IPS-20b (cell line): ENCODE measurements at regions not wholly inside any gene's neighbourhood (a gene's known extent, or its start where the extent isn't known, plus 50 kb on each side); places are given as distances from the start of the nearest gene placed in this dataset.

Experiments
- H3K27ac ChIP-seq: one replicate; pipeline ENCODE4 v1.5.1; 2013; ENCODE audit warnings: low read length
- H3K27me3 ChIP-seq: 2 replicates; pipeline ENCODE4 v1.6.1; 2013; ENCODE audit warnings: mild to moderate bottlenecking, low read length, inconsistent platforms; ENCODE audit not compliant: insufficient read depth
- H3K36me3 ChIP-seq: 2 replicates; pipeline ENCODE4 v1.6.1; 2013; ENCODE audit warnings: low read depth, mild to moderate bottlenecking, inconsistent platforms, low read length, moderate library complexity; ENCODE audit not compliant: insufficient read depth
- H3K4me1 ChIP-seq: 2 replicates; pipeline ENCODE4 v1.6.1; 2013; ENCODE audit warnings: mild to moderate bottlenecking, control low read depth, inconsistent platforms, low read length, moderate library complexity; ENCODE audit not compliant: insufficient read depth
- H3K4me3 ChIP-seq: 2 replicates; pipeline ENCODE4 v1.5.1; 2013; ENCODE audit warnings: mild to moderate bottlenecking, low read length, inconsistent platforms
- H3K9ac ChIP-seq: 2 replicates; pipeline ENCODE4 v1.6.1; 2013; ENCODE audit warnings: low read depth, mild to moderate bottlenecking, inconsistent platforms, low read length, moderate library complexity
- H3K9me3 ChIP-seq: 2 replicates; pipeline ENCODE4 v1.6.1; 2013; ENCODE audit warnings: mild to moderate bottlenecking, low read depth, low read length, inconsistent platforms; ENCODE audit not compliant: insufficient read depth

DNA sequence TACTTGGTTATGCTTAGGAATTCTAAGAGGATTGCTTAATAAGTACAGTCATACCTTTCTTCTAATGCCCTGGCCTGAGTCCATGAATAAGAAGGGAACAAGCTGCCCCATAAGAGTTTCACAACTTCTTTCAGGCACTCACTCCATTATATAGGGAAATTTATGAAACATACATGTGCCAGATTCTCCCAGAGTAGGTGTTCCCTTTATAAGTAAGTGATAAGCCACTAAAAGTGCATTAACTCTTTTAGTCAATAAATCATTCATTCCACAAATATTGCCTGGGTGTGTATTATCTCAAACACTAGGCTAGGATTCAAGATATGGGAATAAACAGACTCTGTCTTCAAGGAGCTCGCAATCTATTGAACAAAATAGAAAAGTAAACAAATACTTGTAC, 84.5 kb upstream of the RBBP8 start:
- no peaks in the 10 kb centered on the region for H3K36me3 ChIP-seq
- no peak overlapping the region for H3K27ac ChIP-seq
- H3K9me3 ChIP-seq, result no peaks in the 10 kb centered on the region
- peaks cover 14% of the 10 kb centered on the region; the same call in 1 of the 2 replicates for H3K4me1 ChIP-seq
- H3K4me3 ChIP-seq, result no peak overlapping the region
- H3K9ac ChIP-seq, result no peak overlapping the region
- H3K27me3 ChIP-seq, result no peaks in the 10 kb centered on the region

GRCh38 chr18:22856870-22857269, 76.3 kb upstream of the RBBP8 start:
- Histone ChIP-seq H3K36me3 (no peaks in the 10 kb centered on the region), H3K27me3 (no peaks in the 10 kb centered on the region), H3K4me3 (no peak overlapping the region), H3K9ac (no peak overlapping the region), H3K27ac (no peak overlapping the region), H3K4me1 (peaks cover 7% of the 10 kb centered on the region; the same call in 1 of the 2 replicates), H3K9me3 (no peaks in the 10 kb centered on the region)

DNA sequence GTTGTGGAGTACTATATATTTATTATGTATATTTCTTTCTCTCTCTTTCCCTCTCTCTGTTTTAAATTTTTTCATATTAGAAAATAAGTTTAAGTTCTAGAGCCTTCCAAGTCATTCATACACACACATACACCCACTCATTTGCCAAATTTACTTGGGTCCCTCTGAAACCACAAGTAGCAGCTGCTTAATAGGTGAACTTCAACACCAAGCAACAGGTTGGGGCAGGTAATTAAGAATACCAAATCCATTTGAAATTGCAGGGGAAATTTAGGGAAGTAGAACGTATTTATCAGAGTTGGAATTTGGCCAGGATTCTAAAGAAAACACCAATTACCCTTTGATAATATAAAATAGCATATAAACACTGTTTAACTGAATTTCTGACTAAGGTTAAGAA, 75.0 kb upstream of the RBBP8 start:
- Histone ChIP-seq H3K36me3 (no peaks in the 10 kb centered on the region), H3K9me3 (no peaks in the 10 kb centered on the region), H3K4me3 (no peak overlapping the region), H3K9ac (no peak overlapping the region), H3K4me1 (peaks cover 7% of the 10 kb centered on the region; the same call in 1 of the 2 replicates), H3K27me3 (no peaks in the 10 kb centered on the region), H3K27ac (no peak overlapping the region)

- Histone ChIP-seq H3K4me1 (peaks cover 7% of the 10 kb centered on the region; the same call in 1 of the 2 replicates), H3K9me3 (no peaks in the 10 kb centered on the region), H3K36me3 (no peaks in the 10 kb centered on the region), H3K9ac (no peak overlapping the region), H3K27me3 (no peaks in the 10 kb centered on the region), H3K27ac (no peak overlapping the region), H3K4me3 (no peak overlapping the region)
Measured at GRCh38 chr18:22860807-22861206, 72.3 kb upstream of the RBBP8 start.

DNA sequence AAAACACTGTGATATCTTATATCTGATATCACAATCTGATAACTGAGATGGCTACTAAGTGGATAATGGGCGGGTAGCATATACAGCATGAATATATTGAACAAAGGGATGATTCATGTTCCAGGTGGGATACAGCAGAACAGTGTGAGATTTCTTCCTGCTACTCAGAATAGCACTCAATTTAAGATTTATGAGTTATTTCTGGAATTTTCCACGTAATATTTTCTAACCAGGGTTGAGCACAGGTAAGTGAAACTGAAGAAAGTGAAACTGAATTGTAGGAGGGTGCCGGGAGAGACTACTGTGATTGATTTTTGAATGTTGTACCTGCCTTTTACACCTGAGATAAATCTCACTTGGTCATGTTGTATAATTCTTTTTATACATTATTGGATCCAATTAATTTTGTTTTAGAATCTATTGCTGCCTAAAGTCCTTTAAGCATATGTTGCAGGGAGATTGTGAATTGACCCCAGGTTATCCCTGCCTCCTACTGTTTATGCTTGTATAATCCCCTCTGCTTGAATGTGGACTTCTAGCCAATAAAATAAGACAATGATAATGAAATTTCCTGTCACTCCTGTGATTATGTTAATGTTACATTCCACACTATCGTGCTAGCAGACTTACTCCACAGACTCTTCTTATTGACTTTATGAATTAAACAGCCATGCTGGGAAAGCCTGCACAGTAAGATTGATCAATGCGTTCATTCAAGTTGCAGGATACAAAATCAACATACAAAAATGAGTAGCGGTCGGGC, 67.6 kb upstream of the RBBP8 start:
- H3K9ac ChIP-seq, result no peak overlapping the region
- H3K4me1 ChIP-seq, result no peaks in the 10 kb centered on the region
- no peaks in the 10 kb centered on the region for H3K9me3 ChIP-seq
- H3K27ac ChIP-seq, result no peak overlapping the region
- H3K36me3 ChIP-seq, result no peaks in the 10 kb centered on the region
- no peak overlapping the region for H3K4me3 ChIP-seq
- H3K27me3 ChIP-seq, result no peaks in the 10 kb centered on the region

GRCh38 chr18:22868831-22869230, 64.3 kb upstream of the RBBP8 start:
- Histone ChIP-seq H3K27me3 (no peaks in the 10 kb centered on the region), H3K9ac (no peak overlapping the region), H3K4me1 (no peaks in the 10 kb centered on the region), H3K4me3 (no peak overlapping the region), H3K27ac (no peak overlapping the region), H3K9me3 (no peaks in the 10 kb centered on the region), H3K36me3 (no peaks in the 10 kb centered on the region)

- no peaks in the 10 kb centered on the region for H3K27me3 ChIP-seq
- H3K4me1 ChIP-seq, result no peaks in the 10 kb centered on the region
- no peak overlapping the region for H3K9ac ChIP-seq
- no peak overlapping the region for H3K27ac ChIP-seq
- no peaks in the 10 kb centered on the region for H3K36me3 ChIP-seq
- H3K4me3 ChIP-seq, result no peak overlapping the region
- no peaks in the 10 kb centered on the region for H3K9me3 ChIP-seq
Measured at GRCh38 chr18:22871809-22872525, 61.2 kb upstream of the RBBP8 start.

GRCh38 chr18:22872900-22873537, 60.1 kb upstream of the RBBP8 start:
- Histone ChIP-seq H3K27me3 (no peaks in the 10 kb centered on the region), H3K4me1 (no peaks in the 10 kb centered on the region), H3K4me3 (no peak overlapping the region), H3K36me3 (no peaks in the 10 kb centered on the region), H3K27ac (no peak overlapping the region), H3K9me3 (no peaks in the 10 kb centered on the region), H3K9ac (no peak overlapping the region)

DNA sequence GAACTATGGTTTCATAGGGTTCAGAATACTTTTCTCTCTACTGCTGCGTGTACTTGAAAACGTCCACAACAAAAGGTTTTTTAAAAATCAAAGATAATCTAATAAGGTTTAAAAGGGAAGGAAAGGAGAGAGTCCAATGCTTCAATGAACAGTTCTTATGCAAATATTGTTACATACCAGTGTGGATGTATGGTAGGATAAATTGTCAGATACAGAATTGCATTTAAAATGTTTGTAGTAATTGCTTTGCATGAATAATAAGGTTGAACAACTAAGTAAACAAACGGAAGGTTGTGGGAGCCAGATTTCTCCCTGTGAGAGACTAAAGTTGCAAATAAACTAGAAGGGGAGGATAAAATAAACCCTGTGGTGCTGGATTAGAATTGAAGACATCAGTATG, 53.8 kb upstream of the RBBP8 start:
- no peak overlapping the region for H3K4me3 ChIP-seq
- no peaks in the 10 kb centered on the region for H3K27me3 ChIP-seq
- no peaks in the 10 kb centered on the region for H3K9me3 ChIP-seq
- H3K4me1 ChIP-seq, result no peaks in the 10 kb centered on the region; the same call in 1 of the 2 replicates
- no peak overlapping the region for H3K27ac ChIP-seq
- no peaks in the 10 kb centered on the region for H3K36me3 ChIP-seq
- H3K9ac ChIP-seq, result no peak overlapping the region

- Histone ChIP-seq H3K4me3 (no peak overlapping the region), H3K9ac (no peak overlapping the region), H3K27me3 (no peaks in the 10 kb centered on the region), H3K27ac (no peak overlapping the region), H3K4me1 (no peaks in the 10 kb centered on the region; the same call in 1 of the 2 replicates), H3K9me3 (peaks cover 14% of the 10 kb centered on the region), H3K36me3 (no peaks in the 10 kb centered on the region)
Measured at GRCh38 chr18:22882084-22882483, 51.0 kb upstream of the RBBP8 start.

GRCh38 chr18:22883179-22883578, 49.9 kb upstream of the RBBP8 start:
- Histone ChIP-seq H3K27ac (no peak overlapping the region), H3K36me3 (no peaks in the 10 kb centered on the region), H3K9ac (no peak overlapping the region), H3K9me3 (peaks cover 14% of the 10 kb centered on the region), H3K4me1 (no peaks in the 10 kb centered on the region; the same call in 1 of the 2 replicates), H3K4me3 (no peak overlapping the region), H3K27me3 (no peaks in the 10 kb centered on the region)
